HG02759 (cell line): ENCODE measurements at regions not wholly inside any gene's neighbourhood (a gene's known extent, or its start where the extent isn't known, plus 50 kb on each side); places are given as distances from the start of the nearest gene placed in this dataset.
"Not testable (repeated sequence)": the region's sequence is repeated elsewhere in the genome, so short reads cannot be mapped to it uniquely, and the experiment has no call there.

Experiments used
- ATAC-seq: cut with Tn5 transposase; IDR thresholded peaks from one replicate; pipeline ENCODE4 v1.9.1; 2021; ENCODE audit warnings: mild to moderate bottlenecking, moderate library complexity; ENCODE audit not compliant: unreplicated experiment

DNA sequence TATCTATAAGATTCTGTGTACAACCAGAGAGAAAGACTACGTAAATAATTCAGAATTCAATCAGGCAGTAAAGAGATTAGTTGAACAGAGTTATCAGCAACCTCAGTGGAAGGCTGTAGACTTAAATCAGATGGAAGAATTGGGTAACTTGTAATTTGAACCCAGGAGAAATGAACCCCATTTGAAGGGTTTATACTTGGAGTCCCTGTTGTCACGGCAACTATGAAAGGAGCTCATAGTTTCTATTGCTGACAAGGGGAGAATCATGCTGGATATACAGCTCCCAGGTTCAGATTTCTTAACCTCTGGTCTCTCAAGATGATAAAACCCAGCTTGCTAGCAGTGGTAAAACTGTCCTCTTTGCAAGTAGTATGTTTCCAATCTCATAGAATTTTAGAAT is 54.4 kb upstream of the BMP4 start:
- ATAC-seq: no peak

DNA sequence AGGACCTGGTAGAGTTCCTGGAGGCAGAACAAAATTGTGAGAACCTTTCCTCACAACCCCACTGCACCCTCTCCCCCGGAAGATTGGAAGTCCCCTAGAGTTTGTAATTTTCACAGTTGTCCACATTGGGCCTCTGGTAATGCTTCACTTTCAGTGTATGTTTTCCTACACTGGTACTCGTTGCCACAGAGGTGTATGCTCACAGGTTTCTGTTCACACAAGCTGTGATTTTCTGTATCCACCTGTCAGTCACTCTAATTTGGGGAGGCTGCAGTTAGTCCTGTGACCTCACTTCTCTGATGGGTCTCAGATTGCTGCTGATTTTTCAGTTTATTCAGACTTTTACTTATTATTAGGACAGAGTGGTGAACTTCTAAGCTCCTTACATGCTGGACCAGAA is 66.4 kb upstream of the BMP4 start:
- no peak for ATAC-seq

DNA sequence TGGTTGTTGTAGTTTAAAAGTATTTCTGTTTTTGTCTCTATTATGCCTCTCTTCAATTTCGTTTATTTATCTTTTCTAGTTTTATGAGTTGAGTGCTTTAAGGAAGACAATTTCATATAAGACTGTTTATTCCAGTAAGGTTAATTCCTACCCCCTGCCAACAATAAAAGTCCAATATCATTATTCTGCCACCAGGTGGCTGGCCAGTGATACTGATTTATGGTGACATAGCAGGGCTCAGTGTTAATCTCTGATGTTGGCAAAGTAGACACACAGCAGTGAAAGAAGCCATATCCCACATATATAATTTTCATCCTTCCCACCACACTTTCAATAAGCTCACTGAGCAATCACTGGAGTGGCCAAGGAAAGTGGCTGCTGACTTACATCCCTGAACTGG is 69.0 kb upstream of the BMP4 start:
- no peak for ATAC-seq

DNA sequence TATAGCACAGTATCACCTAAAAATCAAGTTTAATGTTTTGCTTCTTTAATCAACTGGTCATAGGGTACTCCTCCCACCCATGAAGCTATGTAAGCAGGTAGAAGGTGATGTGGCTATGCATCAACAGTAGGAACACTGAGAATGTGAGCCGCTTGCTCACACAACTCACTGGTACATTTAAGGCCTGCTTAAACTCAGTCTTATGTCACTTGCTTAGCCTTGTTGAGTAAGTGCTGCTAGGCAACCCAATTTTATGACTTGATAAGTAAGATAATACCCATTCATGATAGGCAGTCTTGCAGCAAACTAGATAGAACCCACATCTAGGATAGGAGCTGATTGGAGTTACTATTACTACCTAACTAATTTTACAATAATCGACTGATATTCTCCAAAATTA is 70.0 kb upstream of the BMP4 start:
- ATAC-seq: no peak

DNA sequence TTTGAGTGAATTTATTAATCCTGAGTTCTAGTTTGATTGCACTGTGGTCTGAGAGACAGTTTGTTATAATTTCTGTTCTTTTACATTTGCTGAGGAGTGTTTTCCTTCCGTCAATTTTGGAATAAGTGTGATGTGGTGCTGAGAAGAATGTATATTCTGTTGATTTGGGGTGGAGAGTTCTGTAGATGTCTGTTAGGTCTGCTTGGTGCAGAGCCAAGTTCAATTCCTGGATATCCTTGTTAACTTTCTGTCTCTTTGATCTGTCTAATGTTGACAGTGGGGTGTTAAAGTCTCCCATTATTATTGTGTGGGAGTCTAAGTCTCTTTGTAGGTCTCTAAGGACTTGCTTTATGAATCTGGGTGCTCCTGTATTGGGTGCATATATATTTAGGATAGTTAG is 74.4 kb upstream of the BMP4 start:
- ATAC-seq: not testable (repeated sequence)

DNA sequence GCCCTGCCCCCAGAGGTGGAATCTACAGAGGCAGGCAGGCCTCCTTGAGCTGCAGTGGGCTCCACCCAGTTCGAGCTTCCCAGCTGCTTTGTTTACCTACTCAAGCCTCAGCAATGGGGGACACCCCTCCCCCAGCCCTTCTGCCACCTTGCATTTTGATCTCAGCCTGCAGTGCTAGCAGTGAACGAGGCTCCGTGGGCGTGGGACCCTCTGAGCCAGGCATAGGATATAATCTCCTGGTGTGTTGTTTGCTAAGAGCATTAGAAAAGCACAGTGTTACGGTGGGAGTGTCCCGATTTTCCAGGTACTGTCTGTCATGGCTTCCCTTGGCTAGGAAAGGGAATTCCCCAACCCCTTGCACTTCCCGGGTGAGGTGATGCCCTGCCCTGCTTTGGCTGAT is 76.7 kb upstream of the BMP4 start:
- not testable (repeated sequence) for ATAC-seq

DNA sequence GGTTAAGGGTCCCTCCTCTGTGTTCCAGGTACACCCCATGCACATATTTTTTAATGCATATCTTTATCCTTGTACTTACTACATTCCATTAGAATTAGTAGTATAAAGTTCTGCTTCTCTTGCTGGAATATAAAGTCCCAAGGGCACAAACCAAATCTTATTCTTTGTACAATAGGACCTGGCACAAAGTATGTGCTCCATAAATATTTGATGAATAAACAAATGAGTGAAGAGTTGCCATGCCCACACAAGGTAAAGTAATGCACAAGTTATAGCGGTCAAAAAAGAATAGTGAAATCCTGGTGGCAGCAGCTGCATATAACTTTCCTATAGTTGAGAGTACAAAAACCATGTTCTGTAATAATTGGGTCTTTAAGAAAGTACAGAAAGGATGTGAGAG is 82.1 kb upstream of the BMP4 start:
- ATAC-seq: no peak

DNA sequence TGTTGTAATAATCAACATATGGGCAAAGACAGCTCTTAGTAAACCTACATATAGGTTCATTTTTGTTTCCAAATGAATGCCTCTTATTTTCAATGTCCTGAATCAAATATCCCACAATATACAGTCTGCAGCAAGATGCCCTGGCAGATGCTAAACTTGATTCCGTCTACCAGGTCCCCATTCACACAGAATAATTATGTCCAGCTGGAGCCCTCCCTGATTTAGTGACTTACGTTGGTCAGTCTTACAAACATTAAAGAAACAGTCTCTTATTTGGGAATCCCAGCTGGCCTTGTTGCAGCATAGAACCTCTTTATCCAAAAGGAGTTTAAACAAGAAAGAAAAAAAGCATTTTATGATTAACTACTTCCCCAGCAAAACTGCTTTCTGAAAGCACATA is 82.7 kb upstream of the BMP4 start:
- no peak for ATAC-seq

DNA sequence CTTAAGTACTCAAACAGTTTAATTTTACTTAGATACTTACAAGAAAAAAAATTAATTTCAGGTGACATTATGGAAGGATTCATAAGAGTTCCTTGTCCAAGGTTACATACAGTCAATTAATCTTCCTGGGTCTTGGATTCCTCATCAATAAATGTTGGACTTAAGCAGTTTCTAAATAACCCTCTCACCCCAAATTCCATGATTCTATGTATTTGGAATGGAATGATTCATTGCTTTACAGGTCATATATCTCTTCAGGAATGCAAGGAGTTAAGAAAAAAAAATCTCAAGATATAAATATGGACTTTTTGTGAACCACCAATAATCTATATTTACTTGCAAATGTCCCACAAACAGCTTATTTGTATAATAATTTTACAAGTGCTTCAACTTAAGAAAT is 84.2 kb upstream of the BMP4 start:
- ATAC-seq: no peak

DNA sequence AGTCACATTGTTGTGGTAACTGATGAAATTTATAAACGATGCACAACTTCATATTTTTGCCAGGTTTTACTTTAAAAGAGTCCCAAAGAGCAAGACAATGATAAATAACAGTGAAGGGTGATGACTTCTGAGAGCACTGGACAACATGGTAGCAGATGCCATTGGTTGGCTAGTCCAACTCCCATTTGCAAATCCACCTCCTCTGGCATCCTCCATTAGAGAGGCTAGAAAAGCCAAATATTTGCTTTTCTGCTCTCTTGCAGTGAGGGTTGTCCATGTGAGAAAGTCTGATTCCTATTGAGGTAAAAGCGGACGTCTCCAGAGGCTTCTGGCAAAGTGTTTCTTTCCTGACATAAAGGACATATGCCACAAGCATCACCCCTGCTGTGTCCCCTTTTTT is 89.6 kb upstream of the BMP4 start:
- no peak for ATAC-seq

DNA sequence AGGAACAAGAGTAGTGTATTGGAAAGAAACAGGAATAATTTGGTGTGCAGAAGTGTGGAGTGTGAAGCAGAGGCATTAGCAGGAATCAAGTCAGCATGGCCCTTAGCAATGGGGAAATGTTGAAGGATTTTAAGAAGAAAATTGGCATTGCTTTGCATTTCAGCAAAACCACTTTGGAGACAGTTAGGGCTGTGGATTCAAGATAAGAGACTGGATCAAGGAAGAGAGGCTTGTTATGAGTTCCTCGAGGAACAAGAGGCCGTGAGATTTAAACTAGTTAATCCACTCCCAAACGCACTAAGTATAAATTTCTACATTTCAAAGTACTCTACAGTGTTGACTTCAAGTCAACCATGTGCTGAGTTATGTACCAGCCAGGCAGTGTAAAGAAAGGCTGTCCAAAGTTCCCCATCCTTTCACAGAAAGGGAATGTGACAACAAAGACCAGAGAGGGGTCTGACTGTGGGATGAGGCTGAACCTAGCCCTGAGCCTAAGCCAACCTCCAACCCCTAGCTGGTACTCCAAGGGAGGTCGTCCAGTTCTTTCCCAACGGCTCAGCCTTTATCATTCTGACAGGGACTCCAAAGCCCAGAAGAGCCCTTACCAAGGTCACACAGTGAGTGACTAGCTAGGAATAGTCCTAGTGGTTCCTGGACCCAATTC is 91.2 kb upstream of the BMP4 start:
- ATAC-seq: no peak

DNA sequence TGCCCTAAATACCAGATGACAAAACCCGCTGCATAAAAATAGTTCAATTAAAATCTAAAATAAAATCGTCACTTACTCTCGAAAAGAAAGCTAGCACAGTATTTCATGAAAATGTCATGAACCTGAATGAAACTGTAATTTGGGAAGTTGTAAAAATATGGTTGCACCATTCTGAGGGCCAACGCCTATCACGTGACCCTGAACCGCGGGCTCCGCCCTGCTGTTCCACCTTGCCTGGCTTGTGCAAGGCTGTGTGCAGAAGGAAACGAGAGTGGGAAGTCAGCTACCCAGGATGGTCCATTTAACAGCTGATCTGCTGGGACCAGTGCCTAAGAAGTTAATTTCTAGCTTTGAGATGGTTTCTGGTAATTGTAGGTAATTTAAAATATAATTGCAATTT is 91.7 kb upstream of the BMP4 start:
- ATAC-seq: no peak

DNA sequence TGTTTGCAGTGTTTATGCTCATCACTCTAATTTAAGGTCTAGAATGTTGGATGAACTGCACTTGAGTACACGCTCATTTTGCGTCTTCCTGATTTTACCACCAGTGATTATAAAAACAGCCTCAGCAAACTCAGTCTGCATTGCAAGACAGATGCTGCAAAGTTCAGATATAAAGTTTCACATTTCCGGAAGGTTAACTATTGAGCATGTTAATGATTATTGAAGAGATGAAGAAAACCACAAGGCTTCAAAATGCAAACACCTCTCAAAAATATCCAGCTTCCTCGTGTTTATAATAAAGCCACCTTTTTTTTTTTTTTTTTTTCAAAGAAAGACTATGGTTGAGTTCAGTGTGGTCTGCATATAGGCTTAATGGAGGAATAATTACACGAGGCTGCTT is 92.1 kb upstream of the BMP4 start:
- ATAC-seq: no peak

DNA sequence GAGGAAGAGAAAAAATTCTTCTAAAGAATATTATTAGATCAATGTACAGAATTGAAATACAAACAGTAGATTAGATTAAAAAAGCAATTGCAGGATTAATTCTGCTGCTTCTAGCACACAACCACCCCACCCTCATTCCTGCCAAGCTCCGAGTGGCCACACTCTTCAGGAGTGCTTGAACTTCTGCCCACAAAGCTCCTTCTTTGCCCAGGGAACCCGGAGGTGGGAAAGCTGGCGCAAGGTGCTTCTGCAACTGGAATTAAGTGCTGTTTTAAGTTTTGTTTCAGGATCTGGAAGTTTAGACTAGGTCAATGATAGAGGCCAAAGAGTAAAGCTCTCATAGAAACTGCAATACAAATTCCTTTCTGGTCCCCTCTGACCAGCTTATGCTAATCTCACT is 94.1 kb upstream of the BMP4 start:
- no peak for ATAC-seq

DNA sequence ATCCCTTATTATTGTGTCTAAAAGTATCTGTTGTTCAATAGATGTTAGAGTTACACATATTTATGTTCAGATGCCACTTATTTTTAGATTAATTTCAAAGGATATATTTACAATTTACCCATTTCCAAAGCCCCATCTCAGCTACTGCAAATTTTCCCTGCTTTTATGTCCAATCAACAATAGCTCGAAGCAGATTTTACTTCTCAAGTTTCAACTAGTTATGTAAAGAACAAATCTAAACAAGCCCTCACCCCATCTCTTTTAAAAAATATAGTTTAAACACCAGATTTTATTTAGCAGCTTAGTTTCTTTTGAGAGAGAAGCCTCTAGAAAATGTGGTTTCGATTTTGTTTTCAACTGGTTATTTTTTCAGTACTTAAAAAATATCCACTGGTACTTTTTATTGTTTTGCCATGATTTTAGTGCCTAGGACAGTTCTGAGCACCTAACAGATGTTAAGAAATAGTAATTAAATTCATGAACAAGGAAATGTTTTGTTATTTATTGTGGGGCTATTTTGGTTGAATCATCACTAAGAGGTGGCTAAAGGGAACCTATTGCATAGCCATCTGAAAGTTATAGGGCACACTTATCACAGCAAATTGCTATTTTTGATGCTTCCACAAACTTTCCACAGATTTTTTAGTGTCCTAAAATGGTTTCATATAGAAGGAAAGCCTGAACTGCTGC is 96.2 kb upstream of the BMP4 start:
- no peak for ATAC-seq

DNA sequence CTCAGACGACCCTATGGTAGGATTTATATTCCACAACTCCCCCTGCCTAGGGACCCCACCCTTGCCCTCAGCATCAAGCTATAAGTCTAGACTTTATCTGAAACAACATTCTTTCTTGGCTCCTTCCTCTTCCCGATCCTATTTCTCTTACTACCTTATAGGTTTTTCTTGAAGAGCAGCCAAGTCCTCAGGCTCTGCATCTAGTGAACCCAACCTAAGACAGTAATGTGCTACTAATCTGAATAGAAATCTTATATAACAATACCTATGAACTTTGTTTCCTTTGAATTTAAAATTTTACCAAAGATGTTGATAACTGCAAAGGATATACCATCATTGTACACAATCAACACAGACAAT is 96.7 kb upstream of the BMP4 start:
- ATAC-seq: no peak

DNA sequence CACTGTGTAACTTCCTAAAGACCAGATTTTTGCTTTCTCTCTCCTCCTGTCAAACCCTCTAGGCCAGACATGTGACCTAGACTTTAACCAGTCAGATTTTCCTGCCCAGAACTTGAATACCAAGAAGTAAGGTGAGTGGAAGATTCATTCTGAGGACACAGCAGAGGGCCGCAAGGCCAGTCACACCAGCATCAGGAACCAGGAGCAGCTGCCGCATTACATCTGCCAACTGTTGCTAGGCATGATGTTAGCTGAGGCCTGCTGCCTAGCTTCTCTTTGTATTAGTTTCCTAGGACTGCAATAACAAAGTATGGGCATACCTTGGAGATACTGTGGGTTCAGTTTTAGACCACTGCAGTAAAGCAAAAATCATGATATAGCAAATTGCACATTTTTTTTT is 101.9 kb upstream of the BMP4 start:
- ATAC-seq: no peak

DNA sequence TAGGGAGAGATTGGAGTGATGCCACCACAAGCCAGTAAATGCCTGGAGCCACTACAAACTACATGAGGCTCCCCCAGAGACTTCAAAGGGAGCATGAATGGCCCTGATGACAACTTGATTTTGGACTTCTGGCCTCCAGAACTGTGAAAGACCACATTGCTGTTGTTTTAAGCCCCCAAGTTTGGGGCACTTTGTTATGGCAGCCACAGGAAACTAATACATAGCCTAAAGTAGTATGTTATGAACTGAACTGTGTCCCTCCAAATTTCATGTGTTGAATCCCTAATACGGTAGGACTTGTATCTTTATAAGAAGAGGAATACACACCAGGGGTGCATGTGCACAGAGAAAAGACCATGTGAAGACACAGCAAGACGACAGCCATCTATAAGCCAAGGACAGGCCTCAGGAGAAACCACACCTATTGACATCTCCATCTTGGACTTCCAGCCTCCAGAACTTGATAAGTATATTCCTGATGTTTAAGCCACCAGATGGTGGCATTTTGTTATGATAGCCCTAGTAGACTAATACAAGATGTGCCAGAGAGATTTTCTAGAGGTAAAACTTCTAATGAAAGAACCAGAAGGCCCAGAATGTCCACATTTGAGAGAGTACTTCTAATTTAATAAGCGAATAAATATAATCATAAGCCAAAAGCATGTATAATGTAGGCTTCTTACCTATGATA is 127.1 kb upstream of the BMP4 start:
- ATAC-seq: no peak

DNA sequence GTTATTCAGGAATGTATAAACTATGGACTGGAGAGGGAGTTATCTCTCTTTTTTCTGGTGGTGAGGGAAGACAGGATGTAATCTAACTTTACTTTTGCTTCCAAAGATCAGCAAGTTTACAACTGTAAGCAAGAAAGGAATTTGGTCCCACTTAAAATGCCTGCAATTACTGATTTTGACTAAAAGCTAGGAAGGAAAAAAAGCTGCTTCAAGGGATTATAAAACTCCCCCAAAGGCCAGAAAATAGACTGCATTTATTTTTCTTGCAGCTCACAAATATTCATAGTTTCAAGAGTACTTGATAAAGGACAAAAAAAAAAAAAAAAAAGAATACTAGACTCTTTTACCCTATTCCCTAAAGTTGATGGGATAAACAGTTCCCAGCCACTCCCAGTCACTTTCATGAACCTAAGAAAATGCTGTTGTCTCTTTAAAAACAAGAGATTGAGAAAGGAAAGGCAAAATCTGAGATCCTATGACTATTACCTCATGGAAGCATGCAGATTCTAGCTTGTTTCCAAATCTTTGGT is 128.7 kb upstream of the BMP4 start:
- no peak for ATAC-seq

DNA sequence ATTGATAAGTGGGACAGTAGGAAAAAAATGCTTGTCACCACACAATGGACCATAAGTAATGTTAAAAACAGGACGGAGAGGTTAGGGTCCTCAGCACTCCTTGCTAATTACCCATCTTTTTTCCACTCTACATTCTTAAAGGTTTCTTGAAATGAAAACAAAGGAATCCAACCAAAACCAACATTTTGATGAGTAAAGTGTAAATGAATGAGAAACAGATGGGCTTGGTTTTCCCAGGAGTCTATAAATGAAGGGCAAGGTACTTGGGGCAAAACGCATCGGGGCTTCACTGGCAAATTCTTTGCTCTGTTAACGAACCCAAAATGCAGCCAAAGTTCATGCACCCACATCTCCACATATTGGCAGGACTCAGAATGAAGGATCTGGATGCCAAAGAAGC is 129.2 kb upstream of the BMP4 start:
- ATAC-seq: no peak

DNA sequence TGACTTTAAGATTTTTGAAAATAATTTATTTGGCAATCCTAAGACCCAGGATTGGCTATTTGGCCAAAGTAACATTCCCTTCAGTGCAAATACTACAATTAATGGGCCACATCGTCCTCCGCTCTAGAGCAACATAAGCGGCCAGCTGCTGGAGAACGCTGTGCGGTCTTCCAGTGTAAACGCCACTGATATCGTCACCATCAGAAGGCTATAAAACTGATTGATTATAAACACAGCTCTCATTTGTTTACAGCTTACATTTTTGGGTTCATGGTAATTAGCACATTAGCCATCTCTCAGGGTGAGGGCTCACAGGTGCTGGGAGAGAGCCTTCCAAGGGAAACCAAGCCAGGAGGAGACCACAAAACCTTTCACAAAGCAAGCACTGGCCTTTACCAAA is 130.1 kb upstream of the BMP4 start:
- ATAC-seq: no peak

DNA sequence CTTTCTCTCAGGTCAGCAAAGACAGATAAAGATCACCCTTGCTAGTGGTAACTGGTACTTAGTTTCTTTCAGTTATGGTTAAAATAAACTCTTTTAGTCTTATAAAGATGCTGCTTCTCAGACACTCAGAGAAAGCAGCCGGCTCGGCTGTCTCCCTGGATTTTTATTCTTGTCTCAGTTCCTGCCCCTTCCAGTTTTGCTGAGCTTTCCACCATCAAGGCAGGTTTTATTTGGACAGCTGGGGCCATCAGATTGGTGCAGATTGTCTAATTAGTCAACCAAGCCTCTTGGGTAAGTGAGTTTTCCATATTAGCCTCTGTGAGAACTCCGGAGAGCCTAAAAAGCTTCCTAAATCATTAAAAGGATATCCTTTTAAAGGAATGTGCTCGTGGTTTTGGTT is 130.8 kb upstream of the BMP4 start:
- no peak for ATAC-seq
